Astrocyte (in vitro differentiated cells and primary cell): ENCODE measurements at regions not wholly inside any gene's neighbourhood (a gene's known extent, or its start where the extent isn't known, plus 50 kb on each side); places are given as distances from the start of the nearest gene placed in this dataset.

Source experiments
- DNase-seq: peaks from one replicate; pipeline ENCODE4 v3.0.0-alpha.2; 2010; ENCODE audit warnings: low read depth
- FAIRE-seq: peaks from 2 replicates; lab custom pipeline; 2011; peaks lifted over from hg19 to GRCh38; lab: Jason Lieb, UNC
- H2AFZ ChIP-seq: 2 replicates; pipeline ENCODE4 v1.6.0; 2012; ENCODE audit warnings: low read depth, low read length, inconsistent platforms
- H3K27ac ChIP-seq: 2 replicates; pipeline ENCODE4 v1.5.1; 2011; ENCODE audit warnings: low read depth, low read length, inconsistent platforms
- H3K27me3 ChIP-seq: 2 replicates; pipeline ENCODE4 v1.6.0; 2011; ENCODE audit warnings: low read length, inconsistent platforms; ENCODE audit not compliant: insufficient read depth
- H3K36me3 ChIP-seq: 2 replicates; pipeline ENCODE4 v1.5.1; 2011; ENCODE audit warnings: low read length, inconsistent platforms; ENCODE audit not compliant: insufficient read depth
- H3K4me1 ChIP-seq: 2 replicates; pipeline ENCODE4 v1.5.1; 2011; ENCODE audit warnings: low read length, inconsistent platforms; ENCODE audit not compliant: insufficient read depth
- H3K4me2 ChIP-seq: 2 replicates; pipeline ENCODE4 v1.6.0; 2012; ENCODE audit warnings: low read length, inconsistent platforms
- H3K4me3 ChIP-seq: 2 replicates; pipeline ENCODE4 v1.5.1; 2011; ENCODE audit warnings: low read depth, mild to moderate bottlenecking, low read length, inconsistent platforms; ENCODE audit not compliant: insufficient read depth
- H3K79me2 ChIP-seq: 2 replicates; pipeline ENCODE4 v1.6.0; 2012; ENCODE audit warnings: mild to moderate bottlenecking, low read length, inconsistent platforms; ENCODE audit not compliant: insufficient read depth
- H3K9ac ChIP-seq: 2 replicates; pipeline ENCODE4 v1.6.0; 2012; ENCODE audit warnings: mild to moderate bottlenecking, low read length, inconsistent platforms
- H3K9me3 ChIP-seq: 2 replicates; pipeline ENCODE4 v1.5.1; 2012; ENCODE audit warnings: low read depth, mild to moderate bottlenecking, low read length, inconsistent platforms; ENCODE audit not compliant: insufficient read depth
- H4K20me1 ChIP-seq: 2 replicates; pipeline ENCODE4 v1.6.0; 2012; ENCODE audit warnings: low read length, inconsistent platforms; ENCODE audit not compliant: insufficient read depth
- H3K27ac Mint-ChIP-seq: one replicate; pipeline ENCODE4 v1.8.0; 2021; ENCODE audit warnings: mild to moderate bottlenecking, mixed read lengths; ENCODE audit not compliant: unreplicated experiment
- H3K27me3 Mint-ChIP-seq: one replicate; pipeline ENCODE4 v1.8.0; 2021; ENCODE audit warnings: low read depth, mixed read lengths; ENCODE audit not compliant: unreplicated experiment
- H3K36me3 Mint-ChIP-seq: one replicate; pipeline ENCODE4 v1.8.0; 2021; ENCODE audit warnings: low read depth, mixed read lengths; ENCODE audit not compliant: unreplicated experiment
- H3K4me1 Mint-ChIP-seq: one replicate; pipeline ENCODE4 v1.8.0; 2021; ENCODE audit warnings: low read depth, mixed read lengths; ENCODE audit not compliant: unreplicated experiment
- H3K4me3 Mint-ChIP-seq: one replicate; pipeline ENCODE4 v1.8.0; 2021; ENCODE audit warnings: mild to moderate bottlenecking, moderate library complexity, mixed read lengths; ENCODE audit not compliant: unreplicated experiment
- H3K9me3 Mint-ChIP-seq: one replicate; pipeline ENCODE4 v1.8.0; 2021; ENCODE audit warnings: mild to moderate bottlenecking, mixed read lengths; ENCODE audit not compliant: unreplicated experiment
- EZH2 ChIP-seq: IDR thresholded peaks from 2 replicates; pipeline ENCODE4 v1.6.1; 2012; ENCODE audit warnings: mild to moderate bottlenecking, low read length, inconsistent platforms; ENCODE audit not compliant: insufficient read depth
- TF ChIP-seq, protein P1 (sequence below): IDR thresholded peaks from 2 replicates; pipeline ENCODE4 v1.5.1; 2011; ENCODE audit warnings: low read depth, mild to moderate bottlenecking, inconsistent platforms, low read length, moderate library complexity; ENCODE audit not compliant: insufficient read depth

DNA sequence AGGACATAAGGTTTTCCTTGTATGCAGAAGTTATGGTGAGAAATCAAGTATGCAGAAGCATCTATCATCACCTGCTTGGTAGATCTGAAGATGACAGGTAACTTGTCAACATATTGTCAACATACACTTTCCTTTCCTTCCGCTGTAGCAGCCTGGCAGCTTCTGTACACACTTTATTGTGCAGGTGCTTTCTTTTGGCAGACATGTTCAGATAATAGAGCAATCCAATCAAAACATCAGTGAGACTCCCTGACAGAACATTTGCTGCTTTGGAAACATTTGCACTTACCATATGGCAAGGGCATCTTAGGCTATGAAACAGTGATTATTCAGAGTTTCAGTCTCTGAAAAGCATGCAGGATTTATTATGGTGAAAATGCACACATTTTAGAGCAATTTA, 161.1 kb upstream of the CDH12 start:
- Histone ChIP-seq H3K4me1 (no peaks in the 10 kb centered on the region), H3K27me3 (no peaks in the 10 kb centered on the region), H3K4me3 (no peak overlapping the region), H3K27ac (no peak overlapping the region), H3K4me2 (no peak overlapping the region), H3K9me3 (no peaks in the 10 kb centered on the region), H3K79me2 (no peaks in the 10 kb centered on the region), H3K36me3 (no peaks in the 10 kb centered on the region), H4K20me1 (no peaks in the 10 kb centered on the region), H2AFZ (no peak overlapping the region), H3K9ac (no peak overlapping the region)
- no peaks in the 10 kb centered on the region for H3K9me3 Mint-ChIP-seq
- DNase-seq (no peak), FAIRE-seq (no peak)
- no peaks in the 10 kb centered on the region for H3K4me1 Mint-ChIP-seq
- H3K4me3 Mint-ChIP-seq = no peak overlapping the region
- no peak for TF ChIP-seq EZH2
- no peaks in the 10 kb centered on the region for H3K36me3 Mint-ChIP-seq
- H3K27me3 Mint-ChIP-seq = no peaks in the 10 kb centered on the region
- H3K27ac Mint-ChIP-seq = no peak overlapping the region

GRCh38 chr5:23013395-23013998, 160.4 kb upstream of the CDH12 start:
- Mint-ChIP-seq H3K4me3 (no peak overlapping the region), H3K27ac (no peak overlapping the region)
- FAIRE-seq = no peak

DNA sequence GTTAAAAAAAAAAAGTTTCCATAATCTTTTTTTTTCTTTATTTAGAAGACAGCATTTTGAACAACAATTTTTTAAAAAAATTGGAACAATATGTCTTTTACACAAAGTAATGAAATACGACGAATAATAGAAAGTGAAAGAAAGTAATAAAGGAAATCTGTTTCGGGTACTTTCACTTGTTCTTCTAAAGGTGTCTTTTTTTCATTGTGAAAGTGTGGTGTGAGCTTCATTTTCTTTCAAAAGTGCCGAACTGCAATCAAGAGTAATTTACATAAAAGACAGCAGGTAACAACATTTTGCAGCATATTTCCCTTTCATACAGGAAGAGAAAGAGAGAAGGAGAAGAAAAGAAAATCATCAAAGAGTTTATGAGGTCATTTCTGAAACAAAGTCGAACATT, 159.7 kb upstream of the CDH12 start:
- Histone ChIP-seq H3K4me3 (peak overlapping the region; percentile 6), H3K4me1 (no peaks in the 10 kb centered on the region), H3K4me2 (peak overlapping the region; percentile 26), H3K27ac (no peak overlapping the region), H3K27me3 (no peaks in the 10 kb centered on the region), H3K9me3 (no peaks in the 10 kb centered on the region), H3K36me3 (no peaks in the 10 kb centered on the region), H3K79me2 (no peaks in the 10 kb centered on the region), H4K20me1 (no peaks in the 10 kb centered on the region), H3K9ac (peak overlapping the region; percentile 3), H2AFZ (no peak overlapping the region)
- Mint-ChIP-seq H3K4me3 (no peak overlapping the region), H3K9me3 (no peaks in the 10 kb centered on the region), H3K4me1 (no peaks in the 10 kb centered on the region), H3K27ac (no peak overlapping the region), H3K27me3 (no peaks in the 10 kb centered on the region), H3K36me3 (no peaks in the 10 kb centered on the region)
- no peak for TF ChIP-seq EZH2
- TF ChIP-seq, protein P1, sequence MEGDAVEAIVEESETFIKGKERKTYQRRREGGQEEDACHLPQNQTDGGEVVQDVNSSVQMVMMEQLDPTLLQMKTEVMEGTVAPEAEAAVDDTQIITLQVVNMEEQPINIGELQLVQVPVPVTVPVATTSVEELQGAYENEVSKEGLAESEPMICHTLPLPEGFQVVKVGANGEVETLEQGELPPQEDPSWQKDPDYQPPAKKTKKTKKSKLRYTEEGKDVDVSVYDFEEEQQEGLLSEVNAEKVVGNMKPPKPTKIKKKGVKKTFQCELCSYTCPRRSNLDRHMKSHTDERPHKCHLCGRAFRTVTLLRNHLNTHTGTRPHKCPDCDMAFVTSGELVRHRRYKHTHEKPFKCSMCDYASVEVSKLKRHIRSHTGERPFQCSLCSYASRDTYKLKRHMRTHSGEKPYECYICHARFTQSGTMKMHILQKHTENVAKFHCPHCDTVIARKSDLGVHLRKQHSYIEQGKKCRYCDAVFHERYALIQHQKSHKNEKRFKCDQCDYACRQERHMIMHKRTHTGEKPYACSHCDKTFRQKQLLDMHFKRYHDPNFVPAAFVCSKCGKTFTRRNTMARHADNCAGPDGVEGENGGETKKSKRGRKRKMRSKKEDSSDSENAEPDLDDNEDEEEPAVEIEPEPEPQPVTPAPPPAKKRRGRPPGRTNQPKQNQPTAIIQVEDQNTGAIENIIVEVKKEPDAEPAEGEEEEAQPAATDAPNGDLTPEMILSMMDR = no peak
- FAIRE-seq (no peak), DNase-seq (no peak)

More at GRCh38 chr5:23013395-23013998, 160.4 kb upstream of the CDH12 start:
- Histone ChIP-seq H3K36me3 (no peaks in the 10 kb centered on the region), H3K9ac (no peak overlapping the region), H3K4me1 (no peaks in the 10 kb centered on the region), H4K20me1 (no peaks in the 10 kb centered on the region), H3K4me2 (peak overlapping the region; percentile 26), H3K27ac (no peak overlapping the region), H3K9me3 (no peaks in the 10 kb centered on the region), H3K27me3 (no peaks in the 10 kb centered on the region), H2AFZ (no peak overlapping the region), H3K4me3 (no peak overlapping the region), H3K79me2 (no peaks in the 10 kb centered on the region)
- TF ChIP-seq, protein P1 = no peak
- TF ChIP-seq EZH2 = no peak
- Mint-ChIP-seq H3K27me3 (no peaks in the 10 kb centered on the region), H3K36me3 (no peaks in the 10 kb centered on the region), H3K9me3 (no peaks in the 10 kb centered on the region), H3K4me1 (no peaks in the 10 kb centered on the region)
- no peak for DNase-seq
